ENCODE measurements at regions not wholly inside any gene's neighbourhood (a gene's known extent, or its start where the extent isn't known, plus 50 kb on each side); places are given as distances from the start of the nearest gene placed in this dataset.

DNA sequence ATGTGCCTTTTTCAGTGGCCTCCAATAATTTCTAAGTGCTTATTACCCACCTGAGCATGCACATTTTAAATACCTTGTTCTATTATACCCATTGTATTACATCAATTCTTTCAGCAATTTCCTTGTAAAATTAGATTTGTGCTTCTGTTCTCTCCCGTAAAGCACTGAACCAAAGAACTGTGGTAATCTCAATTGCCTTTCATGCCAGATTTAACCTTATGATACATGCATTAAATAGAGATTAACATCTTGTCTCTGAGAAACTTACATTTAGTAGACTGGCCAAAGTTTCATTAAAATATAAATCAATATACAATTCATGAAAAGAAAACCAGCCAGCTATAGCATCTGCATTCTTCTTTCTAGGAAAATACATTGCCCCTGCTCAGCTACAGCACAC is 137.2 kb downstream of the EFNB2 start:
- TF ChIP-seq, protein P1, sequence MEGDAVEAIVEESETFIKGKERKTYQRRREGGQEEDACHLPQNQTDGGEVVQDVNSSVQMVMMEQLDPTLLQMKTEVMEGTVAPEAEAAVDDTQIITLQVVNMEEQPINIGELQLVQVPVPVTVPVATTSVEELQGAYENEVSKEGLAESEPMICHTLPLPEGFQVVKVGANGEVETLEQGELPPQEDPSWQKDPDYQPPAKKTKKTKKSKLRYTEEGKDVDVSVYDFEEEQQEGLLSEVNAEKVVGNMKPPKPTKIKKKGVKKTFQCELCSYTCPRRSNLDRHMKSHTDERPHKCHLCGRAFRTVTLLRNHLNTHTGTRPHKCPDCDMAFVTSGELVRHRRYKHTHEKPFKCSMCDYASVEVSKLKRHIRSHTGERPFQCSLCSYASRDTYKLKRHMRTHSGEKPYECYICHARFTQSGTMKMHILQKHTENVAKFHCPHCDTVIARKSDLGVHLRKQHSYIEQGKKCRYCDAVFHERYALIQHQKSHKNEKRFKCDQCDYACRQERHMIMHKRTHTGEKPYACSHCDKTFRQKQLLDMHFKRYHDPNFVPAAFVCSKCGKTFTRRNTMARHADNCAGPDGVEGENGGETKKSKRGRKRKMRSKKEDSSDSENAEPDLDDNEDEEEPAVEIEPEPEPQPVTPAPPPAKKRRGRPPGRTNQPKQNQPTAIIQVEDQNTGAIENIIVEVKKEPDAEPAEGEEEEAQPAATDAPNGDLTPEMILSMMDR (conservative IDR thresholded peaks at IDR 0.05; ENCODE audit: low read depth, low read length), result no peak
- TF ChIP-seq EZH2 (IDR thresholded peaks at IDR 0.05; ENCODE audit: low read length, unreplicated experiment) (no peak), EZH2phosphoT487 (IDR thresholded peaks at IDR 0.05; ENCODE audit: borderline replicate concordance, low read length) (no peak)
